Stimulated activated CD4-positive, alpha-beta T cell treated with anti-CD3 and anti-CD28 coated beads, Interleukin-2, amount 100 ng/mL, for 48 hours (primary cell): ENCODE measurements at regions not wholly inside any gene's neighbourhood (a gene's known extent, or its start where the extent isn't known, plus 50 kb on each side); places are given as distances from the start of the nearest gene placed in this dataset.

Experiments used
- DNase-seq, 2 donors: peaks; one replicate each; pipeline ENCODE4 v3.0.0-alpha.2; 2020

DNA sequence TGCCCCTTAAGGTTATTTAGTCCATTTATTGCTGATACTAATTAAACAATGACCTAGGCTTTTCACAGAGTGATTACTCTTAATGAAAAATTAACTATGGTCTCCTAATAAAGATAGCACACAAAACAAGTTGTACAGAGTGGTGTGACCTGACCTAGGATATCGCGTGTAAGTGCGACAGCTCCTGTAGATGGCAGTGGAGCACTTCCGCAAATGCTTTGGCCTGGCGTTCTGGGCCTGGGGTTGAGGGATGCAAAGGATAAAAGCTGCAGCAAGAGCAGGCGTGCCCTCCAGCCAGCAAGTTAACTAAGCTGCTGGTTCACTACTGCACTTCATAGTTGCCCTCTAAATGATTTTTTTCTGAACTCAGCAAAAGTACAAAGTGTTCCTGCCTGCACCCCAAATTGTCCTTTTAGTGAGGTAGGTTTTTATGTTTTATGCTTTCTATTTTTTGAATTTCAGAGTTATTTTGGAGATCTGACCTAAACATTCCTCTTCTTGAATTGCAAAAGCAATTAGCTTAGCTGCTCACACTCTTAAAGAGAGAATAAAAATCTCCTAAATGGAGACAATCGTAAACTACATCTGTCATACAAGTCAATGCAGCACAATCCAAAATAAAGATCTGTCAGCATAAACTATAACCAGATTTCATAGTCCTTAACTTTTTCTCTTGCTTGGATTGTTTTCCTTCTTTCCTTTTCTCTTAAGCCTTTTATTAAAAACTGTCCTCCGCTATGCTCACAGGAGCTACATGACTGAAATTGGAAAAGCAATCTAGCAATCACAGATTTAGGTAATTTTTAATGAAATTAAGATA, 379.6 kb downstream of the LRIG3 start:
- DNase-seq = no peak

DNA sequence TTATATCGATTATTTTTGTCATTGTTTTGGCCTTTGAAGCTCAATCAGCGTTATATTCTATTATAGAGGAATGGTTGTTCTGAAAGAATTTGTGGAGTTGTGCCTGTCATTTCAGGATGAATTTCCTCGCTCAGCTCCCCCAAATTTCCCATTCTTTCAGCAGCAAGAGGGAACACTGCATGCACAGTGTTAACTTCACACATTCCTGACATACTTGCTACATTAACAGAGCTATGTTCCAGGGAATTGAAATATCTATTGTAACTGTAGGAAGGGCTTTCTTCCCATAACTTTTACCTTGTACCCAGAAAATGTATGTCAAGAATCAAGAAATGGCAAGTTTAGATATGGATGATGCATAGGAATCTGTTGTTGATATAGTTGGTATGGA, 379.0 kb downstream of the LRIG3 start:
- no peak for DNase-seq

DNA sequence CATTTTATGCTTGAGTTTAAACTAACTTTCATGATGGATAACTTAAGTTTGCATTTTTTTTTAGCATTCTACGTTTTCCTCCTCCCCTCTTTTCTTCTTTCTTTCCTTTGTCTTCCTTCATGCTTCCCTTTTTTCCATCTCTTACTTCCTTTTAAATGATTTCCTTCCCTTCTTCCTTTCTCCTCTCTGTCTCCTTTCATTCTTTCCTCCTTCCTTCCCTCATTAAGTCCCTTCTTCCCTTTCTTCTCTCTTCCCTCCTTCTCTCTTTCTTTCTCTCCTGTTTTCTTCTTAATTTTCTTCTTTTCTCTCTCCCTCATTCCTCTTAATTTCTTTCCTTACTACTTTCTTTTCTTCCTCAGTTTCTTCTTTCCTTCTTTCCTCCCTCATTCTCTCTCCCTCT, 376.0 kb downstream of the LRIG3 start:
- no peak for DNase-seq

DNA sequence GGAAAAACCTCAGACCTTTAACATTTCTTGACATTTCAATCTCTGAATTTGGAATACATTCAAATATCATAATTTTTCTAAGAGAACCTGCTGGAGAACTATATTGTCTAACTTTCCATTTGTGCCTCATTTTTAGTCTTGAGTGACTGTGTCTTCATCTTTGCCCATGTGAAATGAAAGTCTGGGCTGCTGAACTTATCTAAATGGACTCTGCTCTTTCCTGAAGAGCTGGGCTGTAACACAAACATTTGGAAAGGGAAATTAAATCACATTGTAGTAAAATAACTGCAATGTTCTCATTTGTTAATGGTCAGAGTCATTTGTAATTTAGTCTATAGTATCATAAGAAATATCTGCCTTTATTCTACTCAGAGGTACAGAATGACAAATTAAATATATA, 373.1 kb downstream of the LRIG3 start:
- no peak for DNase-seq

GRCh38 chr12:58548801-58549200, 371.5 kb downstream of the LRIG3 start:
- DNase-seq = no peak

GRCh38 chr12:58554522-58555157, 365.7 kb downstream of the LRIG3 start:
- DNase-seq = no peak

- DNase-seq = no peak
These were observed 363.1 kb downstream of the LRIG3 start for GRCh38 chr12:58557171-58557570.

DNA sequence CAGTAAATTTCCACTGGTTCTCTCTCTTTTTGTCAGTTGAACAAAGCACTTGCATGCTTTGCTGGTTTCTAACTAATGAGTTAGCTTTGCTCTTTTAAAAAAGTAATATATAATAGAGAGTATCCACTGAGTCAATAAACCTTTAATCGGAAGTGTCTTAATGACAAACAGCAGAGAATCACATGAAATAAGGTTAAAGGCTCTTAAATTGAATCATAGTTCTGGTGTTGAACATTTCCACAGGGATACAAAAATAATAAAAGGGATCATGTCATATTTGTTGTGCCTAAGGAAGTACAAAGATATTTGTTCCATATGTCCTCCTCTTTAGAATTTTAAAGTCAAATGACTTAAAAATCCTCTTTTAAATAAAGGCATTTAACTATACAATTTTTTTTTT, 362.6 kb downstream of the LRIG3 start:
- DNase-seq = no peak

GRCh38 chr12:58563621-58564020, 356.7 kb downstream of the LRIG3 start:
- DNase-seq = no peak

DNA sequence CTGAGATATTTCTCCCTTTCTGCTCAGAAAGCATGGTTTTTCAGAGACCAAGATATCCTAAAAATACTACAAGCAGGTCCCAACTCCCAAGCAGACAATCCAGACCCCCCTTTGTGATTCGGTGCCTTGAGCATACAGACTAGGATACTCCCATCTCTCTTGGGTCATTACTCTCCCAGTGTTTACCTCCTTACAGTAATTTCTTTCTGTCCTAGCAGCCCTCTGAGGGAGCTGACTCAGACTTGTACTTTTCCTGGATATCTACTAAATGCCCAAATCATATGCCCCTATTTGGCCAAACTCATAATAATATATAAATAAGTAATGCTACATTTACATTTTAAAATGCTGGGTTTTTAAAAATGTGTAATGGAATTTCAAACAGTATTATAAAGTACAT, 355.6 kb downstream of the LRIG3 start:
- DNase-seq = no peak

DNA sequence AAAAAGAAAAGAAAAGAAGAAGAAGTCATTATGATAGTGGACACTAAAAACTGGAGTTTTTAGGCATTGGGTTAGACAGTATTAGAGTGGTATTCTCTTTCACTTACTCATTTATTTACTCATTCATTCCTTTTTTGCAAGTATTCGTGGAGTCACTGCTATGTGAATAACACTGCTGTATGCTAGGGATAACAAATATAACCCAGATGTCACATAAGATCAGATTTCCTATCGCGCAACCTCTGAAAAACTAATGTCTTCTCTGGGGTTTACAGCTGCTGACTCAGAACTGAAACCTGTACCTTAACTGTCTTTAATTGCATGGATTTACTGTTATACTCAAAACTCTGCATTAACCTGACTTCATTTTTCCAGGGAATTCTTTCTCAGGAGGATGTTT, 353.7 kb downstream of the LRIG3 start:
- no peak for DNase-seq

GRCh38 chr12:58567189-58567588, 353.1 kb downstream of the LRIG3 start:
- no peak for DNase-seq

- DNase-seq = no peak
These were observed 349.9 kb downstream of the LRIG3 start for GRCh38 chr12:58570411-58570810.

- no peak for DNase-seq
These were observed 345.0 kb downstream of the LRIG3 start for GRCh38 chr12:58575256-58575655.

GRCh38 chr12:58576081-58576480, 344.2 kb downstream of the LRIG3 start:
- DNase-seq = no peak

DNA sequence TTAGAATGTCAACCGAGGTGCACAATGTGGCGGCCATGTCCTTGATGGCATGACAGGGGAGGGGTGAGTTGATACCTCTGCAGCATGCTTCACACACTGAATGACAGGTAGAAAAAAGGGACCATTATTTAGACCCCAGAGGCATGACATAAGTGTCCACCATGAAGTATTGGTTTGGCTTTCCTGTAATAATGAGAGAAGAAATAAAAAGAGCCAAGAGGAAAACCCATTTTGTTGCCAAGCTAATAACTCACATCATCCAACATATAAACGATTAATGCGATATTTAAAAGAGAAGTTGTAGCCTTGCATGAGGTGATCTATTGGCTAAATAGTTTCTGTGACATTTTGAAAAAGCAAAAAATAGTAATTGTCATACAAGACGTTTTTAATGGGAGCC, 343.4 kb downstream of the LRIG3 start:
- DNase-seq = no peak

GRCh38 chr12:58580095-58580494, 340.2 kb downstream of the LRIG3 start:
- no peak for DNase-seq

GRCh38 chr12:58583529-58583928, 336.8 kb downstream of the LRIG3 start:
- DNase-seq = no peak

GRCh38 chr12:58583940-58584339, 336.4 kb downstream of the LRIG3 start:
- no peak for DNase-seq

DNA sequence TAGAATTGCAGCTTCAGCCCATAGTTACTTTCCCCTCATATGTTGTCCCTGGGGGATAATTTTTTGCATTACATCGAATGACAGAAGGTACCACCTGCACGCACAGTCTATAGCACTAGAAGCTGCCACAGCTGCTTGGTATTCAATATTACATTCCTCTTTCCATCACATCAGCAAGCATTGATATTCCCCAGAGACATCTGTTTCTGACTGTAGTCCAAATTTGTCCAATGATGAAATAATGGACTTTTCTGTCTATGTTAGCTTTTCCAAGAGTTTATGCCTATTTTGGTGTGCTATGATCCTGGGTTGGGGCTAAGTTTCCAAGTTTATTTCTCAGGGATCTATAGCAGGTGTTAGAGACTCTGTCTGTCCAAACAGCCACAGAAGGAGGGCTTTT, 335.4 kb downstream of the LRIG3 start:
- DNase-seq = no peak

- no peak for DNase-seq
These were observed 333.5 kb downstream of the LRIG3 start for GRCh38 chr12:58586762-58587161.

DNA sequence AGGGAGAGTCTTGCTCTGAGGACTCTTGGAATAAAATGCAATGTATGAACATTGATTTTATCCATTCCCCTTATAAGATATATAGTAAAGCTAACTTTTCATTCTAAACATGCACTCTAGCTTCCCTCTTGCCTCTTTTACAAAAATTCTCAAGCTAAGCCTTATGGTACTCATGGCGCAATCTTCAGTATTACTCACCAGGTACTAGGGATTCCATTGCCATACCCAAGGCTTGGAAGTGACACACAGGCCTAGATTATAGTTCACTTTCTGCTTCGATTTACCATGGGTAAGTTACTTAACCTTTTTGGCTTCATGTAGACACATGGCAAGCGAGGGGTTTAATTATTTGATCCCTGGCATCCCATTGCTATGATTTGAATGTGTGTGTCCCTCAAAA, 331.5 kb downstream of the LRIG3 start:
- DNase-seq = no peak

DNA sequence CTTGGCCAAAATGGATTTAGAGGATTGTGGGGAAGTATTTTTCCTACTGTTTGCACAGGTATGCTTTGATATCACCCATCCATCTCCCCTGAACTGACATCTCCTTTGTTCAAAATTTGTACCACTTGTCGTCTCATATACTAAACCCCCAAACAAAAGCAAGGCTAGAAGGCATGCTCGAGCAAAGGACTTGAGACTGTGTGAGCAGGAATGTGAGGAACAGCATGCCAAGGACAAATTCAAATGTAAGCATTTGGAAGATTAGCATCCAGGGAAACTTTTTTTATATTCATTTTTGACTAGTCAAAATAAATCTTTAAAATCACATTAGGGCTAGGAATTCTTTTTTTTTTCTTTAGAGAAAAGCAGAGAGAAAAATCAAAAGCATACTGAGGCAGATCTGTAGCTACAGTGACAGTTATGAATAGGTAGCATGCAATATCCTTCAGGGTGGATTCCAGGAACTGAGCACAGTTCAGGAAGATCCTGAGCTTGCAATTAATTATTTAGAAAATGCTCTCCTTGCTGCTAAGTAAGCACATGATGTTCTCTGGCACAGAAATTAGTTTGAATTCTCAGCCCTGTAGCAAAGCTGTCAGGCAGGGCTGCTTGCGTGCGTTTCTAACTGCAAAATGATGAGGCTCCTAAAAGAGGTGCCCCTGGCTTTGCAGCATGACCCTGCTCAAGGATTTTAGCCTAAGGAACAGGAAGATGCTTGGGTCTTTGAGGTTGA, 327.7 kb downstream of the LRIG3 start:
- DNase-seq = no peak
